GM11168 (cell line): ENCODE measurements at regions not wholly inside any gene's neighbourhood (a gene's known extent, or its start where the extent isn't known, plus 50 kb on each side); places are given as distances from the start of the nearest gene placed in this dataset.
"Not testable (repeated sequence)": the region's sequence is repeated elsewhere in the genome, so short reads cannot be mapped to it uniquely, and the experiment has no call there.

Experiments
- in situ Hi-C: fragments of 300-500 bp; cut with MboI; formaldehyde crosslinking; loops from one replicate; pipeline ENCODE4 v1.12.0; 2022; ENCODE audit warnings: low sequenced_read_pairs; ENCODE audit not compliant: unreplicated experiment

- in situ Hi-C loops, result no loop called here
Measured at GRCh38 chr12:19804737-19805136, 365.4 kb downstream of the AEBP2 start.

- in situ Hi-C loops, result no loop called here
Measured at GRCh38 chr12:19808371-19808770, 369.1 kb downstream of the AEBP2 start.

- in situ Hi-C loops, result no loop called here
Measured at GRCh38 chr12:19810213-19810612, 370.9 kb downstream of the AEBP2 start.

GRCh38 chr12:19811922-19812321 is 372.6 kb downstream of the AEBP2 start:
- in situ Hi-C loops, result no loop called here

GRCh38 chr12:19819231-19819630 is 379.9 kb downstream of the AEBP2 start:
- in situ Hi-C loops, result no loop called here

- in situ Hi-C loops, result no loop called here
Measured at GRCh38 chr12:19822476-19822875, 383.2 kb downstream of the AEBP2 start.

GRCh38 chr12:19823326-19823725 is 384.0 kb downstream of the AEBP2 start:
- in situ Hi-C loops, result not testable (repeated sequence)

GRCh38 chr12:19826980-19827550 is 387.8 kb downstream of the AEBP2 start:
- in situ Hi-C loops, result no loop called here

GRCh38 chr12:19829100-19829853 is 390.0 kb downstream of the AEBP2 start:
- in situ Hi-C loops, result no loop called here

- in situ Hi-C loops, result no loop called here
Measured at GRCh38 chr12:19830446-19830845, 391.2 kb downstream of the AEBP2 start.

- in situ Hi-C loops, result no loop called here
Measured at GRCh38 chr12:19833775-19834501, 394.6 kb downstream of the AEBP2 start.

- in situ Hi-C loops, result no loop called here
Measured at GRCh38 chr12:19834592-19834991, 395.3 kb downstream of the AEBP2 start.

GRCh38 chr12:19836056-19836455 is 396.8 kb downstream of the AEBP2 start:
- in situ Hi-C loops, result no loop called here

GRCh38 chr12:19836456-19836855 is 397.2 kb downstream of the AEBP2 start:
- in situ Hi-C loops, result no loop called here

- in situ Hi-C loops, result no loop called here
Measured at GRCh38 chr12:19837543-19837942, 398.3 kb downstream of the AEBP2 start.

- in situ Hi-C loops, result no loop called here
Measured at GRCh38 chr12:19841451-19841850, 402.2 kb downstream of the AEBP2 start.

- in situ Hi-C loops, result no loop called here
Measured at GRCh38 chr12:19842116-19842515, 402.8 kb downstream of the AEBP2 start.

- in situ Hi-C loops, result no loop called here
Measured at GRCh38 chr12:19844224-19844623, 404.9 kb downstream of the AEBP2 start.

- in situ Hi-C loops, result no loop called here
Measured at GRCh38 chr12:19846574-19846973, 407.3 kb downstream of the AEBP2 start.

GRCh38 chr12:19847294-19848059 is 408.2 kb downstream of the AEBP2 start:
- in situ Hi-C loops, result no loop called here

- in situ Hi-C loops, result no loop called here
Measured at GRCh38 chr12:19848421-19848820, 409.1 kb downstream of the AEBP2 start.
